CD14-positive monocyte (primary cell): ENCODE measurements at regions not wholly inside any gene's neighbourhood (a gene's known extent, or its start where the extent isn't known, plus 50 kb on each side); places are given as distances from the start of the nearest gene placed in this dataset.

Source experiments
- DNase-seq, 3 donors: peaks; one replicate each; pipeline ENCODE4 v3.0.0-alpha.2; 2011 to 2022
- H2AFZ ChIP-seq: 2 replicates; pipeline ENCODE4 v1.6.0; 2012; ENCODE audit warnings: mild to moderate bottlenecking, low read depth, low read length, inconsistent platforms; ENCODE audit not compliant: insufficient read depth, poor library complexity, severe bottlenecking
- H3K27ac ChIP-seq, 2 donors: 1 replicate in 1 of 2; 2 replicates in 1 of 2; pipeline ENCODE4 v1.5.1; 2012 to 2013; ENCODE audit warnings: low read length in 2 of 2, control low read depth in 1 of 2, inconsistent platforms in 1 of 2, low read depth in 1 of 2, mild to moderate bottlenecking in 1 of 2
- H3K27me3 ChIP-seq, 2 donors: one replicate each; pipeline versions ENCODE4 v1.6.0 to v1.6.1; 2011 to 2013; ENCODE audit warnings: low read length in 2 of 2; ENCODE audit not compliant: control insufficient read depth in 2 of 2, insufficient read depth in 2 of 2
- H3K36me3 ChIP-seq, 2 donors: replicated peaks in 1 of 2; 1 replicate in 1 of 2; 2 replicates in 1 of 2; pipeline versions ENCODE4 v1.5.1 to v1.6.1; 2012 to 2013; ENCODE audit warnings: low read length in 2 of 2, control low read depth in 1 of 2, inconsistent platforms in 1 of 2, mild to moderate bottlenecking in 1 of 2; ENCODE audit not compliant: insufficient read depth in 2 of 2, control insufficient read depth in 1 of 2
- H3K4me1 ChIP-seq, 2 donors: 1 replicate in 1 of 2; 2 replicates in 1 of 2; pipeline versions ENCODE4 v1.5.1 to v1.6.1; 2012 to 2013; ENCODE audit warnings: low read length in 2 of 2, control low read depth in 1 of 2, inconsistent platforms in 1 of 2, mild to moderate bottlenecking in 1 of 2, moderate library complexity in 1 of 2; ENCODE audit not compliant: insufficient read depth in 2 of 2, control insufficient read depth in 1 of 2
- H3K4me2 ChIP-seq: replicated peaks from 2 replicates; pipeline ENCODE3; 2012; ENCODE audit warnings: low read length, moderate library complexity, mild to moderate bottlenecking; ENCODE audit not compliant: poor library complexity, severe bottlenecking; ENCODE audit errors: extremely low read depth
- H3K4me3 ChIP-seq, 3 experiments: fragments of 200-600 bp in 1 of 3; sonication (generic) in 1 of 3; replicated peaks in 1 of 3; 1 replicate in 2 of 3; 2 replicates in 1 of 3; pipeline ENCODE4 v1.5.1; 2011 to 2013; ENCODE audit warnings: low read length in 3 of 3, mild to moderate bottlenecking in 3 of 3, control low read depth in 2 of 3, low read depth in 2 of 3, inconsistent platforms in 1 of 3, moderate library complexity in 1 of 3
- H3K79me2 ChIP-seq: 2 replicates; pipeline ENCODE4 v1.6.0; 2012; ENCODE audit warnings: mild to moderate bottlenecking, control low read depth, inconsistent platforms, low read length, moderate library complexity; ENCODE audit not compliant: insufficient read depth
- H3K9ac ChIP-seq: 2 replicates; pipeline ENCODE4 v1.6.0; 2017; ENCODE audit warnings: low read length, mild to moderate bottlenecking; ENCODE audit not compliant: insufficient read depth, poor library complexity, severe bottlenecking
- H3K9me3 ChIP-seq, 2 donors: replicated peaks in 1 of 2; 1 replicate in 1 of 2; 2 replicates in 1 of 2; pipeline versions ENCODE4 v1.5.1 to v1.6.1; 2012 to 2013; ENCODE audit warnings: low read length in 2 of 2, control low read depth in 1 of 2; ENCODE audit not compliant: control insufficient read depth in 1 of 2, insufficient read depth in 1 of 2
- H4K20me1 ChIP-seq: 2 replicates; pipeline ENCODE4 v1.6.0; 2012; ENCODE audit warnings: mild to moderate bottlenecking, low read length, control low read depth, moderate library complexity; ENCODE audit not compliant: insufficient read depth
- H3K27ac Mint-ChIP-seq, 7 donors: one replicate each; pipeline ENCODE4 v1.8.0; 2020; ENCODE audit warnings: mild to moderate bottlenecking in 7 of 7, mixed read lengths in 7 of 7, moderate library complexity in 6 of 7, inconsistent platforms in 2 of 7
- H3K27me3 Mint-ChIP-seq, 3 donors: one replicate each; pipeline ENCODE4 v1.8.0; 2021 to 2022; ENCODE audit warnings: low read depth in 3 of 3, mild to moderate bottlenecking in 3 of 3, mixed read lengths in 3 of 3, moderate library complexity in 3 of 3, inconsistent platforms in 1 of 3
- H3K36me3 Mint-ChIP-seq, 2 donors: one replicate each; pipeline ENCODE4 v1.8.0; 2020; ENCODE audit warnings: mixed read lengths in 2 of 2, inconsistent platforms in 1 of 2, mild to moderate bottlenecking in 1 of 2
- H3K4me1 Mint-ChIP-seq: one replicate; pipeline ENCODE4 v1.8.0; 2020; ENCODE audit warnings: mild to moderate bottlenecking, mixed read lengths
- H3K4me3 Mint-ChIP-seq, 2 donors: one replicate each; pipeline ENCODE4 v1.8.0; 2020; ENCODE audit warnings: mild to moderate bottlenecking in 2 of 2, mixed read lengths in 2 of 2, moderate library complexity in 1 of 2
- H3K9me3 Mint-ChIP-seq, 7 donors: one replicate each; pipeline ENCODE4 v1.8.0; 2020 to 2022; ENCODE audit warnings: mixed read lengths in 7 of 7, mild to moderate bottlenecking in 6 of 7, moderate library complexity in 6 of 7, inconsistent platforms in 2 of 7
- intact Hi-C, 2 donors: fragments of 100-400 bp; cut with micrococcal nuclease; formaldehyde crosslinking; loops; one replicate each; pipeline versions ENCODE4 v1.15.0 to v1.15.1; 2023
- TF ChIP-seq, protein P1 (sequence below): fragments of 200-600 bp; IDR thresholded peaks from one replicate; pipeline ENCODE4 v1.8.0; 2022; ENCODE audit warnings: antibody characterized with exemption, mild to moderate bottlenecking

DNA sequence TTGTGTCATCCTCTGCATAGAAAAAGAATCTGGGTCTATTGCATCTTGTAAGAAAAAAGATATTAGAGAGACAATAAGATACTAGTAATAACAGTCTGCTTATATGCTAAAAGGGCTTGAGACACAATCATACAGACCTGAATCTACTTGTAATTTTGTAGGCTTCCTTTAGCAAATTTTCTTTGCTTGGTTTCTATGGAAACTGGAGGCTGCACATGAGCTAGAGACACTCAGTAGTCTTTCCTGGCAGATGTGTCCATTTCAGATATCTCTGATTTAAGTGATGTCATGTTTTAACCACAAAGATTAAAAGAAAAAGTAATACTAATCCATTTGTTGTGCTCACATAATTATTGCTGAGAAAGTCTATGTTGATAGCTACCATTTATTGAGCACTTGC, 123.9 kb upstream of the GNAO1 start:
- Mint-ChIP-seq H3K4me3 (no peak overlapping the region), H3K27me3 (peaks cover 2 to 10% (median 6%) of the 10 kb centered on the region in 3 donors), H3K36me3 (no peaks in the 10 kb centered on the region), H3K9me3 (peaks cover 0 to 5% (median 0%) of the 10 kb centered on the region in 7 donors), H3K4me1 (no peaks in the 10 kb centered on the region), H3K27ac (no peak overlapping the region)
- H3K27me3 ChIP-seq: peaks cover 0 to 2% of the 10 kb centered on the region in 2 donors
- H4K20me1 ChIP-seq: no peaks in the 10 kb centered on the region
- H3K79me2 ChIP-seq: no peaks in the 10 kb centered on the region
- no peak overlapping the region for H2AFZ ChIP-seq
- H3K9ac ChIP-seq: no peak overlapping the region
- H3K4me2 ChIP-seq: no peak overlapping the region
- H3K4me1 ChIP-seq: no peaks in the 10 kb centered on the region
- no peaks in the 10 kb centered on the region for H3K9me3 ChIP-seq
- no peaks in the 10 kb centered on the region for H3K36me3 ChIP-seq
- no peak for DNase-seq
- no peak overlapping the region for H3K4me3 ChIP-seq
- TF ChIP-seq, protein P1, sequence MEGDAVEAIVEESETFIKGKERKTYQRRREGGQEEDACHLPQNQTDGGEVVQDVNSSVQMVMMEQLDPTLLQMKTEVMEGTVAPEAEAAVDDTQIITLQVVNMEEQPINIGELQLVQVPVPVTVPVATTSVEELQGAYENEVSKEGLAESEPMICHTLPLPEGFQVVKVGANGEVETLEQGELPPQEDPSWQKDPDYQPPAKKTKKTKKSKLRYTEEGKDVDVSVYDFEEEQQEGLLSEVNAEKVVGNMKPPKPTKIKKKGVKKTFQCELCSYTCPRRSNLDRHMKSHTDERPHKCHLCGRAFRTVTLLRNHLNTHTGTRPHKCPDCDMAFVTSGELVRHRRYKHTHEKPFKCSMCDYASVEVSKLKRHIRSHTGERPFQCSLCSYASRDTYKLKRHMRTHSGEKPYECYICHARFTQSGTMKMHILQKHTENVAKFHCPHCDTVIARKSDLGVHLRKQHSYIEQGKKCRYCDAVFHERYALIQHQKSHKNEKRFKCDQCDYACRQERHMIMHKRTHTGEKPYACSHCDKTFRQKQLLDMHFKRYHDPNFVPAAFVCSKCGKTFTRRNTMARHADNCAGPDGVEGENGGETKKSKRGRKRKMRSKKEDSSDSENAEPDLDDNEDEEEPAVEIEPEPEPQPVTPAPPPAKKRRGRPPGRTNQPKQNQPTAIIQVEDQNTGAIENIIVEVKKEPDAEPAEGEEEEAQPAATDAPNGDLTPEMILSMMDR: no peak
- intact Hi-C loops: no loop called here
- no peak overlapping the region for H3K27ac ChIP-seq

DNA sequence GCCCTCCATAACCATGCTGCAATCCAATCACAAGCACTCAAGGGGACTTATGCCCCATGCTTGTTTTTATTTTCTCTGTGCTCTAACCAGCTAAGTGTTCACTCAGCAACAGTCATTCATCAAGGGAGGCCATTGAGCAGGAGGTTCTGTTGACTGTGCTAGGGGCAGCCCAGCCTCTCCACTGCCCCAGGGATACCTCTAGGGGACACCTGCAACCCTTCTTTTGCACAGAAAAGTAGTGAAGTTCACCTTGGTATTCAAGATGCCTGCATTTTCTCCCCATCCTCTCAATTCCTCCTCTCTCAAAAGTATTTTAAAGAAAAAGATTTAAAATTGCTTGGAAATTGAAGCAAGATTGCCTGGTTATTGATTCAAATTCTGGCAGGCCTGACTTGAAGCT, 124.7 kb upstream of the GNAO1 start:
- H3K27me3 ChIP-seq: peaks cover 0 to 2% of the 10 kb centered on the region in 2 donors
- H3K4me1 ChIP-seq: no peaks in the 10 kb centered on the region
- H3K4me1 Mint-ChIP-seq: no peaks in the 10 kb centered on the region
- no peak overlapping the region for H3K4me3 Mint-ChIP-seq
- no peaks in the 10 kb centered on the region for H3K36me3 Mint-ChIP-seq
- TF ChIP-seq, protein P1: no peak
- peaks cover 0 to 5% (median 0%) of the 10 kb centered on the region in 7 donors for H3K9me3 Mint-ChIP-seq
- no peak overlapping the region for H3K27ac Mint-ChIP-seq
- intact Hi-C loops: no loop called here
- peaks cover 0 to 10% (median 3%) of the 10 kb centered on the region in 3 donors for H3K27me3 Mint-ChIP-seq
- no peaks in the 10 kb centered on the region for H3K79me2 ChIP-seq
- no peak overlapping the region for H3K4me2 ChIP-seq
- no peak overlapping the region for H2AFZ ChIP-seq
- H3K27ac ChIP-seq: no peak overlapping the region
- no peaks in the 10 kb centered on the region for H3K9me3 ChIP-seq
- no peak for DNase-seq
- no peak overlapping the region for H3K4me3 ChIP-seq
- H4K20me1 ChIP-seq: no peaks in the 10 kb centered on the region
- H3K36me3 ChIP-seq: no peaks in the 10 kb centered on the region
- H3K9ac ChIP-seq: no peak overlapping the region
